ENCODE measurements at regions not wholly inside any gene's neighbourhood (a gene's known extent, or its start where the extent isn't known, plus 50 kb on each side); places are given as distances from the start of the nearest gene placed in this dataset.

DNA sequence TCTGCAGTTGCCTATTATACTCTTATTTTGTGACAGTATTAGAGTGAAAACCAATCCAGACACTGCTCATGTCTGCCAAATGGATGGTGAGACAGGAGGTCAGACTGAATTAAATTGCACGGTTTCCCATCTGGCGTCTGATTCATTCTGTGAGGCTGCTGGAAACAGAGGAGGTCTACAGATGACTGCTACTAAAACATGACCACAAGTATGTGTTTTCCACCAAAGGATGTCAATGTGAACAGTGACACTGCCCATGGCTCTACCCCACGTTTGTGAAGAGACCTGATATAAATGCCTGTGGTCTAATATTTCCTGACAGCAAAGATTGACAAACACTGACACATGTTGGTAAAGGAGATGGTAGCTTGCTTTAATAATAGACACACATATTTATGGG, 104.3 kb upstream of the ST6GAL2 start:
- H3K4me2 ChIP-seq (ENCODE audit: insufficient read depth, insufficient read length, low read length), result no peak overlapping the region

More for the DNA sequence above, 104.3 kb upstream of the ST6GAL2 start:
- no peaks in the 10 kb centered on the region for H3K9me3 Mint-ChIP-seq
- H3K79me2 ChIP-seq (ENCODE audit: insufficient read depth, low read length), result no peaks in the 10 kb centered on the region
- no peak overlapping the region for H3T11ph ChIP-seq (ENCODE audit: low read length)
- H3K9me3 ChIP-seq (ENCODE audit: control insufficient read depth, low read depth, low read length), result no peaks in the 10 kb centered on the region
- TF ChIP-seq, protein P1, sequence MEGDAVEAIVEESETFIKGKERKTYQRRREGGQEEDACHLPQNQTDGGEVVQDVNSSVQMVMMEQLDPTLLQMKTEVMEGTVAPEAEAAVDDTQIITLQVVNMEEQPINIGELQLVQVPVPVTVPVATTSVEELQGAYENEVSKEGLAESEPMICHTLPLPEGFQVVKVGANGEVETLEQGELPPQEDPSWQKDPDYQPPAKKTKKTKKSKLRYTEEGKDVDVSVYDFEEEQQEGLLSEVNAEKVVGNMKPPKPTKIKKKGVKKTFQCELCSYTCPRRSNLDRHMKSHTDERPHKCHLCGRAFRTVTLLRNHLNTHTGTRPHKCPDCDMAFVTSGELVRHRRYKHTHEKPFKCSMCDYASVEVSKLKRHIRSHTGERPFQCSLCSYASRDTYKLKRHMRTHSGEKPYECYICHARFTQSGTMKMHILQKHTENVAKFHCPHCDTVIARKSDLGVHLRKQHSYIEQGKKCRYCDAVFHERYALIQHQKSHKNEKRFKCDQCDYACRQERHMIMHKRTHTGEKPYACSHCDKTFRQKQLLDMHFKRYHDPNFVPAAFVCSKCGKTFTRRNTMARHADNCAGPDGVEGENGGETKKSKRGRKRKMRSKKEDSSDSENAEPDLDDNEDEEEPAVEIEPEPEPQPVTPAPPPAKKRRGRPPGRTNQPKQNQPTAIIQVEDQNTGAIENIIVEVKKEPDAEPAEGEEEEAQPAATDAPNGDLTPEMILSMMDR (conservative IDR thresholded peaks at IDR 0.05), result no peak
- no peak overlapping the region for H3K4ac ChIP-seq (ENCODE audit: low read depth, low read length)
- no peak overlapping the region for H2BK5ac ChIP-seq (ENCODE audit: insufficient read length, low read length)
- no peak overlapping the region for H2AK5ac ChIP-seq (ENCODE audit: insufficient read length, low read length)
- no peak overlapping the region for H3K9ac ChIP-seq (ENCODE audit: extremely low read depth, insufficient read length, low read length)
- H3K27me3 Mint-ChIP-seq (ENCODE audit: low read depth), result 0 out of 2 replicates have a peak, but pooled peaks cover 2% of the 10 kb centered on the region
- no peaks in the 10 kb centered on the region for H3K23me2 ChIP-seq (ENCODE audit: insufficient read length, low read depth, low read length, poor library complexity, severe bottlenecking)
- H3K18ac ChIP-seq (ENCODE audit: insufficient read length, low read depth, low read length), result no peak overlapping the region
- no peak overlapping the region for H3K23ac ChIP-seq (ENCODE audit: insufficient read length, low read depth, low read length)
- H4K8ac ChIP-seq (replicated peaks; ENCODE audit: insufficient read length, low read depth, low read length), result no peak overlapping the region
- no peak for DNase-seq
- no peak overlapping the region for H2BK120ac ChIP-seq (ENCODE audit: low read depth, low read length, poor library complexity, severe bottlenecking)
- no peak overlapping the region for H3K56ac ChIP-seq (ENCODE audit: insufficient read length, low read depth, low read length)
- no peak overlapping the region for H3K27ac Mint-ChIP-seq
- H4K20me1 ChIP-seq (ENCODE audit: control insufficient read depth, insufficient read depth, insufficient read length), result no peaks in the 10 kb centered on the region
- H2BK20ac ChIP-seq (ENCODE audit: low read depth, low read length, poor library complexity, severe bottlenecking), result no peak overlapping the region
- no peak overlapping the region for H2AFZ ChIP-seq (ENCODE audit: low read length)
- H3K4me3 Mint-ChIP-seq, result no peak overlapping the region
- H3K27me3 ChIP-seq (ENCODE audit: insufficient read depth, low read length), result no peaks in the 10 kb centered on the region
- no peaks in the 10 kb centered on the region for H3K36me3 Mint-ChIP-seq (ENCODE audit: insufficient read depth in 1 of 3, low read depth in 3 of 3)
- H3K4me1 ChIP-seq (ENCODE audit: insufficient read depth, low read length), result peaks cover under 1% of the 10 kb centered on the region; the same call in 1 of the 2 replicates
- no peak overlapping the region for H3K14ac ChIP-seq (ENCODE audit: insufficient read depth, low read length)
- no peaks in the 10 kb centered on the region for H3K79me1 ChIP-seq (ENCODE audit: insufficient read depth, low read depth, low read length, poor library complexity, severe bottlenecking)
- H2BK12ac ChIP-seq (ENCODE audit: insufficient read length, low read depth, low read length), result no peak overlapping the region
- H4K5ac ChIP-seq (ENCODE audit: insufficient read length, low read depth, low read length), result no peak overlapping the region
- no peak overlapping the region for H2BK15ac ChIP-seq (ENCODE audit: low read depth, low read length)
- H3K27ac ChIP-seq (ENCODE audit: insufficient read length, low read depth, low read length), result no peak overlapping the region
- no CpG with 5 or more reads among the region's 3 CpGs for WGBS (ENCODE audit: extremely low coverage, insufficient read length, low lambda C conversion rate)
- H4K91ac ChIP-seq (ENCODE audit: insufficient read length, low read depth, low read length), result no peak overlapping the region
- H3K4me1 Mint-ChIP-seq, result peaks cover 11 to 16% of the 10 kb centered on the region in 2 experiments

Data from H9 (cell line).